ENCODE measurements at regions not wholly inside any gene's neighbourhood (a gene's known extent, or its start where the extent isn't known, plus 50 kb on each side); places are given as distances from the start of the nearest gene placed in this dataset.
"Not testable (repeated sequence)": the region's sequence is repeated elsewhere in the genome, so short reads cannot be mapped to it uniquely, and the experiment has no call there.

GRCh38 chr13:52324831-52325230 is 81.1 kb downstream of the THSD1 start:
- FAIRE-seq: not testable (repeated sequence)

GRCh38 chr13:52319876-52320275 is 86.1 kb downstream of the THSD1 start:
- DNase-seq (ENCODE audit: low spot score) (no peak), FAIRE-seq (no peak)

More at GRCh38 chr13:52324831-52325230, 81.1 kb downstream of the THSD1 start:
- DNase-seq (ENCODE audit: low spot score): not testable (repeated sequence)

GRCh38 chr13:52309833-52310232 is 96.1 kb downstream of the THSD1 start:
- not testable (repeated sequence) for FAIRE-seq; DNase-seq (ENCODE audit: low spot score)

GRCh38 chr13:52306336-52306735 is 99.6 kb downstream of the THSD1 start:
- not testable (repeated sequence) for FAIRE-seq

GRCh38 chr13:52303098-52303497 is 102.9 kb downstream of the THSD1 start:
- FAIRE-seq; DNase-seq (ENCODE audit: low spot score): not testable (repeated sequence)

More at GRCh38 chr13:52306336-52306735, 99.6 kb downstream of the THSD1 start:
- not testable (repeated sequence) for DNase-seq (ENCODE audit: low spot score)

- DNase-seq (ENCODE audit: low spot score): not testable (repeated sequence)
- FAIRE-seq: peak; percentile 20
Measured at GRCh38 chr13:52302688-52303087, 103.3 kb downstream of the THSD1 start.

GRCh38 chr13:52301810-52302400 is 104.1 kb downstream of the THSD1 start:
- FAIRE-seq; DNase-seq (ENCODE audit: low spot score): not testable (repeated sequence)

GRCh38 chr13:52298079-52298661 is 107.8 kb downstream of the THSD1 start:
- not testable (repeated sequence) for FAIRE-seq; DNase-seq (ENCODE audit: low spot score)

GRCh38 chr13:52288891-52289290 is 117.1 kb downstream of the THSD1 start:
- DNase-seq (ENCODE audit: low spot score); FAIRE-seq: not testable (repeated sequence)

- FAIRE-seq; DNase-seq (ENCODE audit: low spot score): not testable (repeated sequence)
Measured at GRCh38 chr13:52281387-52281786, 122.0 kb upstream of the NEK3 start.

- DNase-seq (ENCODE audit: low spot score); FAIRE-seq: not testable (repeated sequence)
Measured at GRCh38 chr13:52279408-52279807, 120.0 kb upstream of the NEK3 start.

- not testable (repeated sequence) for FAIRE-seq; DNase-seq (ENCODE audit: low spot score)
Measured at GRCh38 chr13:52254299-52254698, 94.9 kb upstream of the NEK3 start.

- FAIRE-seq; DNase-seq (ENCODE audit: low spot score): not testable (repeated sequence)
Measured at GRCh38 chr13:52240752-52241151, 81.4 kb upstream of the NEK3 start.

GRCh38 chr13:52235900-52236595 is 76.7 kb upstream of the NEK3 start:
- not testable (repeated sequence) for DNase-seq (ENCODE audit: low spot score); FAIRE-seq

- FAIRE-seq; DNase-seq (ENCODE audit: low spot score): not testable (repeated sequence)
Measured at GRCh38 chr13:52234928-52235327, 75.5 kb upstream of the NEK3 start.

- not testable (repeated sequence) for DNase-seq (ENCODE audit: low spot score); FAIRE-seq
Measured at GRCh38 chr13:52223063-52223462, 63.7 kb upstream of the NEK3 start.

GRCh38 chr13:52213920-52214319 is 54.5 kb upstream of the NEK3 start:
- not testable (repeated sequence) for DNase-seq (ENCODE audit: low spot score); FAIRE-seq

- FAIRE-seq; DNase-seq (ENCODE audit: low spot score): not testable (repeated sequence)
Measured at GRCh38 chr13:52212886-52213285, 53.5 kb upstream of the NEK3 start.

GRCh38 chr13:52211416-52211776 is 52.0 kb upstream of the NEK3 start:
- not testable (repeated sequence) for FAIRE-seq; DNase-seq (ENCODE audit: low spot score)

GRCh38 chr13:52210564-52211415 is 51.4 kb upstream of the NEK3 start:
- not testable (repeated sequence) for FAIRE-seq

More at GRCh38 chr13:52210564-52211415, 51.4 kb upstream of the NEK3 start:
- DNase-seq (ENCODE audit: low spot score): not testable (repeated sequence)
